H1 (cell line): ENCODE measurements at regions not wholly inside any gene's neighbourhood (a gene's known extent, or its start where the extent isn't known, plus 50 kb on each side); places are given as distances from the start of the nearest gene placed in this dataset.

Experiments used
- CTCF ChIA-PET: fragments of 300-600 bp; sonication (Branson Sonifier 250); formaldehyde crosslinking; loops from one replicate; lab custom pipeline; 2021; ENCODE audit not compliant: partially characterized antibody; lab: Charles Lee
- POLR2A ChIA-PET: fragments of 300-600 bp; sonication (Branson Sonifier 250); formaldehyde crosslinking; loops from one replicate; lab custom pipeline; 2021; ENCODE audit warnings: inconsistent platforms; ENCODE audit not compliant: partially characterized antibody; lab: Charles Lee
- DNase-seq, 2 experiments: peaks; one replicate each; pipeline versions ENCODE4 v3.0.0 to v3.0.0-alpha.2; 2010 to 2022; ENCODE audit warnings: low spot score in 2 of 2, low read depth in 1 of 2, mixed read lengths in 1 of 2
- FAIRE-seq: peaks from 2 replicates; lab custom pipeline; 2011; peaks lifted over from hg19 to GRCh38; lab: Jason Lieb, UNC
- H2AFZ ChIP-seq: 2 replicates; pipeline ENCODE4 v1.8.1; 2012; ENCODE audit warnings: low read length, inconsistent platforms
- H2AK5ac ChIP-seq: 2 replicates; pipeline ENCODE4 v1.6.1; 2013; ENCODE audit warnings: low read depth, low read length
- H2BK120ac ChIP-seq: replicated peaks from 2 replicates; pipeline ENCODE3; 2013; ENCODE audit warnings: low read depth, low read length, inconsistent platforms
- H2BK12ac ChIP-seq: 2 replicates; pipeline ENCODE4 v1.6.1; 2013; ENCODE audit warnings: low read depth, low read length
- H2BK15ac ChIP-seq: 2 replicates; pipeline ENCODE4 v1.6.1; 2013; ENCODE audit warnings: low read length
- H2BK20ac ChIP-seq: 2 replicates; pipeline ENCODE4 v1.6.1; 2013; ENCODE audit warnings: low read length
- H2BK5ac ChIP-seq: 2 replicates; pipeline ENCODE4 v1.6.1; 2013; ENCODE audit warnings: low read depth, low read length
- H3K14ac ChIP-seq: 2 replicates; pipeline ENCODE4 v1.6.1; 2013; ENCODE audit warnings: inconsistent platforms; ENCODE audit not compliant: insufficient read length
- H3K18ac ChIP-seq: 2 replicates; pipeline ENCODE4 v1.6.1; 2013; ENCODE audit warnings: low read length; ENCODE audit errors: extremely low read depth
- H3K23ac ChIP-seq: 2 replicates; pipeline ENCODE4 v1.6.1; 2013; ENCODE audit warnings: inconsistent platforms; ENCODE audit not compliant: insufficient read length
- H3K23me2 ChIP-seq: 2 replicates; pipeline ENCODE4 v1.6.1; 2013; ENCODE audit warnings: low read depth, low read length
- H3K27ac ChIP-seq: 2 replicates; pipeline ENCODE4 v1.6.1; 2011; ENCODE audit warnings: low read depth, low read length, inconsistent platforms
- H3K27me3 ChIP-seq, 4 experiments: replicated peaks in 1 of 4; 1 replicate in 1 of 4; 2 replicates in 3 of 4; pipeline versions ENCODE4 v1.6.1 to v1.8.1; 2011 to 2013; ENCODE audit warnings: low read length in 3 of 4, mild to moderate bottlenecking in 3 of 4, inconsistent platforms in 2 of 4, mixed read lengths in 2 of 4, moderate library complexity in 1 of 4; ENCODE audit not compliant: control insufficient read depth in 3 of 4, insufficient read depth in 3 of 4; ENCODE audit errors: extremely low read depth in 1 of 4
- H3K36me3 ChIP-seq, 4 experiments: 2 replicates each; pipeline versions ENCODE4 v1.6.1 to v1.8.1; 2011 to 2013; ENCODE audit warnings: mild to moderate bottlenecking in 4 of 4, low read length in 3 of 4, moderate library complexity in 2 of 4, control low read depth in 1 of 4, inconsistent platforms in 1 of 4; ENCODE audit not compliant: insufficient read depth in 4 of 4, control insufficient read depth in 2 of 4
- H3K4ac ChIP-seq: replicated peaks from 2 replicates; pipeline ENCODE3; 2013; ENCODE audit warnings: low read length, low read depth, mixed read lengths, inconsistent platforms; ENCODE audit not compliant: insufficient read length
- H3K4me1 ChIP-seq, 4 experiments: replicated peaks in 1 of 4; 1 replicate in 1 of 4; 2 replicates in 3 of 4; pipeline versions ENCODE4 v1.6.1 to v1.8.1; 2011 to 2013; ENCODE audit warnings: low read length in 3 of 4, inconsistent platforms in 2 of 4, mixed read lengths in 1 of 4; ENCODE audit not compliant: insufficient read depth in 4 of 4, control insufficient read depth in 3 of 4
- H3K4me2 ChIP-seq, 2 experiments: 2 replicates each; pipeline versions ENCODE4 v1.6.1 to v1.8.1; 2011 to 2013; ENCODE audit warnings: low read depth in 2 of 2, low read length in 2 of 2, control low read depth in 1 of 2, inconsistent platforms in 1 of 2, mild to moderate bottlenecking in 1 of 2; ENCODE audit not compliant: insufficient read depth in 1 of 2
- H3K4me3 ChIP-seq, 4 experiments: fragments of 200-600, 300-600 bp in 1 of 4; sonication (generic), shearing (Covaris generic), sonication (Bioruptor Twin) in 1 of 4; 2 replicates each; pipeline versions ENCODE4 v1.5.1 to v1.8.1; 2011 to 2016; ENCODE audit warnings: low read length in 4 of 4, low read depth in 3 of 4, control low read depth in 2 of 4, inconsistent platforms in 2 of 4, mild to moderate bottlenecking in 2 of 4, mixed read lengths in 1 of 4, moderate library complexity in 1 of 4; ENCODE audit not compliant: insufficient read depth in 2 of 4; ENCODE audit errors: extremely low read depth in 1 of 4
- H3K56ac ChIP-seq: replicated peaks from 2 replicates; pipeline ENCODE3; 2013; ENCODE audit warnings: low read depth, mild to moderate bottlenecking, mixed read lengths, low read length, inconsistent platforms; ENCODE audit not compliant: insufficient read length
- H3K79me1 ChIP-seq: 2 replicates; pipeline ENCODE4 v1.6.1; 2013; ENCODE audit warnings: low read depth, low read length, control low read depth
- H3K79me2 ChIP-seq, 2 experiments: 2 replicates each; pipeline versions ENCODE4 v1.6.1 to v1.8.1; 2012 to 2013; ENCODE audit warnings: low read length in 2 of 2, mild to moderate bottlenecking in 2 of 2, inconsistent platforms in 1 of 2; ENCODE audit not compliant: insufficient read depth in 2 of 2, control insufficient read depth in 1 of 2
- H3K9ac ChIP-seq, 4 experiments: replicated peaks in 1 of 4; 1 replicate in 1 of 4; 2 replicates in 3 of 4; pipeline versions ENCODE4 v1.6.1 to v1.8.1; 2011 to 2013; ENCODE audit warnings: low read depth in 3 of 4, low read length in 3 of 4, control low read depth in 2 of 4, mild to moderate bottlenecking in 2 of 4, moderate library complexity in 2 of 4, inconsistent platforms in 1 of 4; ENCODE audit errors: extremely low read depth in 1 of 4
- H3K9me3 ChIP-seq, 2 experiments: 2 replicates each; pipeline versions ENCODE4 v1.6.1 to v1.8.1; 2012 to 2013; ENCODE audit warnings: mild to moderate bottlenecking in 2 of 2, moderate library complexity in 2 of 2, control low read depth in 1 of 2, inconsistent platforms in 1 of 2, low read depth in 1 of 2, low read length in 1 of 2, mixed read lengths in 1 of 2; ENCODE audit not compliant: insufficient read depth in 2 of 2
- H4K20me1 ChIP-seq, 2 experiments: replicated peaks in 1 of 2; 2 replicates each; pipeline versions ENCODE3 to v1.8.1; 2011 to 2013; ENCODE audit warnings: inconsistent platforms in 2 of 2, low read length in 2 of 2, mild to moderate bottlenecking in 1 of 2; ENCODE audit not compliant: insufficient read depth in 2 of 2, control insufficient read depth in 1 of 2
- H4K5ac ChIP-seq: 2 replicates; pipeline ENCODE4 v1.6.1; 2013; ENCODE audit warnings: low read length, low read depth, mixed read lengths, inconsistent platforms; ENCODE audit not compliant: insufficient read length
- H4K8ac ChIP-seq: 2 replicates; pipeline ENCODE4 v1.8.0; 2013; ENCODE audit warnings: mild to moderate bottlenecking, moderate library complexity, low read length, inconsistent platforms; ENCODE audit not compliant: insufficient read depth; ENCODE audit errors: extremely low read depth
- H4K91ac ChIP-seq: replicated peaks from 2 replicates; pipeline ENCODE3; 2013; ENCODE audit warnings: low read length, mixed read lengths, inconsistent platforms; ENCODE audit not compliant: insufficient read length
- CEBPB ChIP-seq: IDR thresholded peaks from 2 replicates; pipeline ENCODE4 v1.6.1; 2012; ENCODE audit warnings: low read depth, low read length
- HDAC2 ChIP-seq, 2 experiments: fragments of 300-600 bp in 1 of 2; sonication (generic) in 1 of 2; IDR thresholded peaks; 2 replicates each; pipeline ENCODE4 v1.6.1; 2011 to 2012; ENCODE audit warnings: low read depth in 2 of 2, low read length in 2 of 2, mild to moderate bottlenecking in 2 of 2, moderate library complexity in 2 of 2, borderline replicate concordance in 1 of 2, inconsistent platforms in 1 of 2
- HDAC6 ChIP-seq: IDR thresholded peaks from one replicate; pipeline ENCODE4 v1.7.1; 2012; ENCODE audit warnings: low read depth, mild to moderate bottlenecking, inconsistent platforms, low read length, moderate library complexity
- JUN ChIP-seq: IDR thresholded peaks from 2 replicates; pipeline ENCODE4 v1.6.1; 2011; ENCODE audit warnings: low read depth, mild to moderate bottlenecking, improper control_type of control experiment, low read length
- TBP ChIP-seq: IDR thresholded peaks from 2 replicates; pipeline ENCODE4 v1.6.1; 2011; ENCODE audit warnings: low read depth, low read length, improper control_type of control experiment
- TCF12 ChIP-seq: IDR thresholded peaks from 2 replicates; pipeline ENCODE4 v1.6.1; 2011; ENCODE audit warnings: low read depth, mild to moderate bottlenecking, low read length
- WGBS, 2 experiments: shearing (Covaris generic) in 1 of 2; methylation state at CpG; one replicate each; pipeline versions ENCODE4 v1.1.6 to v1.1.7; 2013 to 2015; ENCODE audit warnings: low lambda C conversion rate in 2 of 2, mixed read lengths in 2 of 2, inconsistent platforms in 1 of 2, low coverage in 1 of 2, missing lambda C conversion rate in 1 of 2; ENCODE audit not compliant: insufficient replicate concordance in 2 of 2, insufficient coverage in 1 of 2, insufficient read length in 1 of 2; ENCODE audit errors: extremely low coverage in 1 of 2, missing lambda C conversion rate in 1 of 2; 5-methylcytosine and 5-hydroxymethylcytosine counted together

DNA sequence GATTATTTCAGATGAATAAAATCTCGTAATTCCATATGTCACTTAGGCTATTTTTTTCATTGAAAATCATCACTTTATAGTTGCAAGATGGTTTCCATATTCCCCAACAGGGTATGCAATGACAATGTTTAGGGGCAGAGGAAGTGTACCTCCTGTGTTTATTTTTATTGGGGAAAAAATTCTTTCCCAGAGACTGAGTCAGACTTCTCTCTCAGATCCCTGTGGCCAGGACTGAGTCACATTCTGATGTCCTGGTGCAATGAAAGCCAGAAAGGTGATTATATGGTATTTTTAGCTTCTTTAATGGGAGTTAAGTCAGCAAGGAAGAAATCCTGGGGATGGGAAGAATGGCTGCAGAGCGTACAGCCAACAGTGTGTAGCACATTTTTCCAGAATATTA lies 196.9 kb upstream of the ALG10 start:
- POLR2A ChIA-PET = no interaction called here
- Histone ChIP-seq H3K56ac (no peak overlapping the region), H3K4me3 (no peak overlapping the region), H2BK5ac (no peak overlapping the region), H3K14ac (no peak overlapping the region), H2BK120ac (no peak overlapping the region), H3K4me2 (no peak overlapping the region), H3K9me3 (no peaks in the 10 kb centered on the region), H4K5ac (no peak overlapping the region), H3K27ac (no peak overlapping the region), H3K4ac (no peak overlapping the region), H3K36me3 (no peaks in the 10 kb centered on the region), H4K8ac (no peak overlapping the region), H2AK5ac (no peak overlapping the region), H4K20me1 (no peaks in the 10 kb centered on the region), H2AFZ (no peak overlapping the region), H4K91ac (no peak overlapping the region), H3K79me2 (no peaks in the 10 kb centered on the region), H3K23me2 (no peaks in the 10 kb centered on the region), H3K23ac (no peak overlapping the region), H2BK20ac (no peak overlapping the region), H3K18ac (no peak overlapping the region), H3K79me1 (no peaks in the 10 kb centered on the region), H2BK15ac (no peak overlapping the region), H3K4me1 (no peaks in the 10 kb centered on the region), H3K9ac (no peak overlapping the region), H3K27me3 (no peaks in the 10 kb centered on the region; a peak in 1 of 7 replicates), H2BK12ac (no peak overlapping the region)
- 92% methylated on average over 2 of the region's 2 CpGs; no CpG with 5 or more reads in 1 of the 2 experiments for WGBS, 2 experiments
- CTCF ChIA-PET = interaction anchor here (1.2 kb wide), 1 partner anchor 9 kb away, joined by 4 read pairs; no protein-coding TSS in a partner anchor
- TF ChIP-seq JUN (no peak), HDAC2 (IDR thresholded peaks at IDR 0.05; ENCODE audit: borderline replicate concordance in 1 of 2, low read depth in 2 of 2, low read length in 2 of 2) (no peak), HDAC6 (no peak), TCF12 (no peak), CEBPB (no peak), TBP (no peak)
- DNase-seq (no peak), FAIRE-seq (no peak)
